HK-2 (cell line): ENCODE measurements at regions not wholly inside any gene's neighbourhood (a gene's known extent, or its start where the extent isn't known, plus 50 kb on each side); places are given as distances from the start of the nearest gene placed in this dataset.
"Not testable (repeated sequence)": the region's sequence is repeated elsewhere in the genome, so short reads cannot be mapped to it uniquely, and the experiment has no call there.

Experiments
- DNase-seq: peaks from one replicate; pipeline ENCODE4 v3.0.0-alpha.2; 2018; ENCODE audit not compliant: unreplicated experiment

- no peak for DNase-seq
These were observed 379.8 kb upstream of the FANCL start for GRCh38 chr2:58620896-58621295.

- no peak for DNase-seq
These were observed 379.0 kb upstream of the FANCL start for GRCh38 chr2:58620093-58620492.

- no peak for DNase-seq
These were observed 375.8 kb upstream of the FANCL start for GRCh38 chr2:58616961-58617360.

- no peak for DNase-seq
These were observed 373.1 kb upstream of the FANCL start for GRCh38 chr2:58614219-58614618.

- DNase-seq = no peak
These were observed 371.8 kb upstream of the FANCL start for GRCh38 chr2:58612973-58613372.

- DNase-seq = no peak
These were observed 368.2 kb upstream of the FANCL start for GRCh38 chr2:58609326-58609725.

- no peak for DNase-seq
These were observed 367.0 kb upstream of the FANCL start for GRCh38 chr2:58608146-58608545.

GRCh38 chr2:58607448-58607847 lies 366.3 kb upstream of the FANCL start:
- DNase-seq = no peak

- DNase-seq = no peak
These were observed 365.7 kb upstream of the FANCL start for GRCh38 chr2:58606799-58607198.

GRCh38 chr2:58604096-58604495 lies 363.0 kb upstream of the FANCL start:
- no peak for DNase-seq

GRCh38 chr2:58601017-58601416 lies 359.9 kb upstream of the FANCL start:
- DNase-seq = no peak

- DNase-seq = no peak
These were observed 357.0 kb upstream of the FANCL start for GRCh38 chr2:58598171-58598570.

GRCh38 chr2:58595714-58596113 lies 354.6 kb upstream of the FANCL start:
- DNase-seq = no peak

- no peak for DNase-seq
These were observed 353.6 kb upstream of the FANCL start for GRCh38 chr2:58594762-58595161.

- no peak for DNase-seq
These were observed 353.1 kb upstream of the FANCL start for GRCh38 chr2:58594175-58594574.

- DNase-seq = not testable (repeated sequence)
These were observed 345.1 kb upstream of the FANCL start for GRCh38 chr2:58586178-58586577.

- DNase-seq = no peak
These were observed 344.1 kb upstream of the FANCL start for GRCh38 chr2:58585233-58585632.

- DNase-seq = no peak
These were observed 343.5 kb upstream of the FANCL start for GRCh38 chr2:58584606-58585118.

- DNase-seq = no peak
These were observed 337.2 kb upstream of the FANCL start for GRCh38 chr2:58578276-58578675.

- DNase-seq = no peak
These were observed 333.7 kb upstream of the FANCL start for GRCh38 chr2:58574873-58575272.

- DNase-seq = no peak
These were observed 331.6 kb upstream of the FANCL start for GRCh38 chr2:58572731-58573130.

- DNase-seq = peak; percentile 36
These were observed 330.2 kb upstream of the FANCL start for GRCh38 chr2:58571181-58571852.

GRCh38 chr2:58569475-58570185 lies 328.5 kb upstream of the FANCL start:
- DNase-seq = no peak
